GM18505 (cell line): ENCODE measurements at regions not wholly inside any gene's neighbourhood (a gene's known extent, or its start where the extent isn't known, plus 50 kb on each side); places are given as distances from the start of the nearest gene placed in this dataset.

ENCODE experiments used
- ATAC-seq: cut with Tn5 transposase; IDR thresholded peaks from one replicate; pipeline ENCODE4 v1.9.1; 2021; ENCODE audit not compliant: unreplicated experiment
- POLR2A ChIP-seq: IDR thresholded peaks from 4 replicates; pipeline ENCODE4 v1.6.1; 2011; ENCODE audit warnings: borderline replicate concordance; ENCODE audit not compliant: insufficient read depth, insufficient read length; ENCODE audit errors: extremely low read depth

- no peak for TF ChIP-seq POLR2A
- no peak for ATAC-seq
Observed at GRCh38 chr7:81648716-81649115, 121.1 kb downstream of the HGF start.

GRCh38 chr7:81645435-81645834 is 124.4 kb downstream of the HGF start:
- no peak for ATAC-seq
- no peak for TF ChIP-seq POLR2A

GRCh38 chr7:81641873-81642272 is 128.0 kb downstream of the HGF start:
- no peak for TF ChIP-seq POLR2A
- ATAC-seq: no peak

GRCh38 chr7:81638198-81638597 is 131.6 kb downstream of the HGF start:
- ATAC-seq: no peak
- no peak for TF ChIP-seq POLR2A

GRCh38 chr7:81637534-81637933 is 132.3 kb downstream of the HGF start:
- TF ChIP-seq POLR2A: no peak
- ATAC-seq: no peak

- TF ChIP-seq POLR2A: no peak
- no peak for ATAC-seq
Observed at GRCh38 chr7:81632418-81632817, 137.4 kb downstream of the HGF start.

- no peak for ATAC-seq
- TF ChIP-seq POLR2A: no peak
Observed at GRCh38 chr7:81630600-81630999, 139.2 kb downstream of the HGF start.

- no peak for TF ChIP-seq POLR2A
- no peak for ATAC-seq
Observed at GRCh38 chr7:81629702-81630101, 140.1 kb downstream of the HGF start.

GRCh38 chr7:81628951-81629350 is 140.9 kb downstream of the HGF start:
- ATAC-seq: no peak
- TF ChIP-seq POLR2A: no peak

GRCh38 chr7:81627536-81628287 is 142.1 kb downstream of the HGF start:
- no peak for ATAC-seq
- TF ChIP-seq POLR2A: no peak

- TF ChIP-seq POLR2A: no peak
- ATAC-seq: no peak
Observed at GRCh38 chr7:81626008-81626407, 143.8 kb downstream of the HGF start.

- ATAC-seq: no peak
- TF ChIP-seq POLR2A: no peak
Observed at GRCh38 chr7:81624650-81625631, 144.9 kb downstream of the HGF start.

- no peak for TF ChIP-seq POLR2A
- ATAC-seq: no peak
Observed at GRCh38 chr7:81624021-81624592, 145.7 kb downstream of the HGF start.
